ENCODE measurements at regions not wholly inside any gene's neighbourhood (a gene's known extent, or its start where the extent isn't known, plus 50 kb on each side); places are given as distances from the start of the nearest gene placed in this dataset.

- TF ChIP-seq REST (IDR thresholded peaks at IDR 0.05; ENCODE audit: low read depth), result no peak
Observed at GRCh38 chr15:26038693-26039092, 175.6 kb upstream of the ATP10A start (continued).

- Histone ChIP-seq H3K79me2 (ENCODE audit: insufficient read depth, low read length) (no peaks in the 10 kb centered on the region), H3K9ac (ENCODE audit: low read length) (no peak overlapping the region), H3K9me3 (ENCODE audit: control insufficient read depth in 1 of 2, insufficient read depth in 1 of 2, low read depth in 1 of 2, low read length in 2 of 2) (peaks cover 6 to 38% of the 10 kb centered on the region in 2 experiments; a peak in 2 of 4 replicates), H3K27me3 (ENCODE audit: insufficient read depth, low read length) (no peaks in the 10 kb centered on the region), H3K27ac (ENCODE audit: low read depth, low read length) (no peak overlapping the region), H3K4me2 (ENCODE audit: low read length) (no peak overlapping the region), H3K36me3 (ENCODE audit: control insufficient read depth in 1 of 2, insufficient read depth in 2 of 2, low read length in 2 of 2) (no peaks in the 10 kb centered on the region), H3K4me1 (ENCODE audit: control insufficient read depth in 1 of 2, insufficient read depth in 2 of 2, low read length in 2 of 2) (no peaks in the 10 kb centered on the region), H3K4me3 (replicated peaks in 1 of 2; ENCODE audit: low read depth in 1 of 2, low read length in 2 of 2) (no peak overlapping the region), H4K20me1 (ENCODE audit: insufficient read depth) (no peaks in the 10 kb centered on the region), H2AFZ (ENCODE audit: low read depth, low read length, poor library complexity, severe bottlenecking) (no peak overlapping the region), H3K9me2 (ENCODE audit: insufficient read depth) (no peaks in the 10 kb centered on the region)
- BruUV-seq (replicated peaks), result no TSS peak
- intact Hi-C loops (cut with micrococcal nuclease), result no loop called here
- RAD21 ChIA-PET (ENCODE audit: low non-redundant PET in 1 of 2, low total read pairs in 2 of 2, uncharacterized antibody in 2 of 2, unreplicated experiment in 2 of 2), result no interaction called here
- POLR2A ChIA-PET, result no interaction called here
- ATAC-seq (no peak), DNase-seq (ENCODE audit: low read depth, low spot score) (no peak)
- CTCF ChIA-PET, result no interaction called here
- no peak for TF ChIP-seq FOSL1 (IDR thresholded peaks at IDR 0.05; ENCODE audit: low read depth)
- TF ChIP-seq SIN3A (IDR thresholded peaks at IDR 0.05; ENCODE audit: low read depth), result no peak
- TF ChIP-seq ZNF274 (IDR thresholded peaks at IDR 0.05; ENCODE audit: low read depth, low read length), result no peak
- no peak for TF ChIP-seq MAX (IDR thresholded peaks at IDR 0.05)
- TF ChIP-seq ZBTB33 (IDR thresholded peaks at IDR 0.05; ENCODE audit: extremely low read depth, insufficient replicate concordance, low read length), result no peak
- TF ChIP-seq REST (IDR thresholded peaks at IDR 0.05; ENCODE audit: low read depth), result no peak
- TF ChIP-seq CTCF (IDR thresholded peaks at IDR 0.05 in 2 of 3, conservative IDR thresholded peaks at IDR 0.05 in 1 of 3; ENCODE audit: borderline replicate concordance in 1 of 3, insufficient read depth in 1 of 3, low read depth in 2 of 3, low read length in 2 of 3), result no peak
- no peak for TF ChIP-seq ZFX (IDR thresholded peaks at IDR 0.05)
- no peak for TF ChIP-seq EGR1 (IDR thresholded peaks at IDR 0.05; ENCODE audit: low read depth)
- TF ChIP-seq SP1 (IDR thresholded peaks at IDR 0.05; ENCODE audit: low read depth), result no peak
- no peak for TF ChIP-seq POLR2AphosphoS5 (IDR thresholded peaks at IDR 0.05; ENCODE audit: low read depth, low read length)
- TF ChIP-seq JUND (IDR thresholded peaks at IDR 0.05), result no peak
- TF ChIP-seq ELF1 (IDR thresholded peaks at IDR 0.05; ENCODE audit: borderline replicate concordance, low read depth), result no peak
- TF ChIP-seq TCF7L2 (IDR thresholded peaks at IDR 0.05; ENCODE audit: borderline replicate concordance, extremely low read depth, insufficient read depth, insufficient read length), result no peak
Observed at GRCh38 chr15:26037369-26037768, 174.2 kb upstream of the ATP10A start.
